ENCODE measurements at regions not wholly inside any gene's neighbourhood (a gene's known extent, or its start where the extent isn't known, plus 50 kb on each side); places are given as distances from the start of the nearest gene placed in this dataset.

- TF ChIP-seq CTCF (IDR thresholded peaks at IDR 0.05) (no peak), POLR2A (IDR thresholded peaks at IDR 0.05) (no peak), POLR2AphosphoS5 (IDR thresholded peaks at IDR 0.05) (no peak)
These were observed 58.5 kb upstream of the MSH6 start for GRCh38 chr2:47724221-47724981.
